Parathyroid adenoma (tissue), 2 donors: ENCODE measurements at regions not wholly inside any gene's neighbourhood (a gene's known extent, or its start where the extent isn't known, plus 50 kb on each side); places are given as distances from the start of the nearest gene placed in this dataset.

Source experiments
- H2AFZ ChIP-seq: fragments of 300-600 bp; sonication (generic); one replicate; pipeline ENCODE4 v1.7.0; 2017; ENCODE audit warnings: antibody characterized with exemption, mild to moderate bottlenecking
- H3K27ac ChIP-seq: fragments of 300-600 bp; sonication (generic); one replicate; pipeline ENCODE4 v1.7.0; 2017
- H3K27me3 ChIP-seq: fragments of 300-600 bp; sonication (generic); one replicate; pipeline ENCODE4 v1.7.0; 2017; ENCODE audit warnings: low read length; ENCODE audit not compliant: control insufficient read depth, insufficient read depth
- H3K36me3 ChIP-seq: fragments of 300-600 bp; sonication (generic); one replicate; pipeline ENCODE4 v1.7.0; 2017; ENCODE audit warnings: low read length; ENCODE audit not compliant: control insufficient read depth, insufficient read depth
- H3K4me1 ChIP-seq: fragments of 300-600 bp; sonication (generic); one replicate; pipeline ENCODE4 v1.7.0; 2017; ENCODE audit warnings: control low read depth
- H3K4me2 ChIP-seq: fragments of 300-600 bp; sonication (generic); one replicate; pipeline ENCODE4 v1.7.0; 2017; ENCODE audit warnings: low read length
- H3K4me3 ChIP-seq: fragments of 300-600 bp; sonication (generic); one replicate; pipeline ENCODE4 v1.7.0; 2017; ENCODE audit warnings: low read depth, low read length
- H3K79me2 ChIP-seq: fragments of 300-600 bp; sonication (generic); one replicate; pipeline ENCODE4 v1.7.0; 2017; ENCODE audit warnings: control low read depth
- H3K9ac ChIP-seq: fragments of 300-600 bp; sonication (generic); one replicate; pipeline ENCODE4 v1.7.0; 2017; ENCODE audit warnings: mild to moderate bottlenecking
- H3K9me3 ChIP-seq: fragments of 300-600 bp; sonication (generic); one replicate; pipeline ENCODE4 v1.7.0; 2017; ENCODE audit warnings: low read length; ENCODE audit not compliant: control insufficient read depth
- TF ChIP-seq, protein P1 (sequence below): fragments of 300-600 bp; sonication (generic); IDR thresholded peaks from one replicate; pipeline ENCODE4 v1.7.0; 2017; ENCODE audit warnings: antibody characterized with exemption, mild to moderate bottlenecking
- donor health status: primary hyperparathyroidism.

DNA sequence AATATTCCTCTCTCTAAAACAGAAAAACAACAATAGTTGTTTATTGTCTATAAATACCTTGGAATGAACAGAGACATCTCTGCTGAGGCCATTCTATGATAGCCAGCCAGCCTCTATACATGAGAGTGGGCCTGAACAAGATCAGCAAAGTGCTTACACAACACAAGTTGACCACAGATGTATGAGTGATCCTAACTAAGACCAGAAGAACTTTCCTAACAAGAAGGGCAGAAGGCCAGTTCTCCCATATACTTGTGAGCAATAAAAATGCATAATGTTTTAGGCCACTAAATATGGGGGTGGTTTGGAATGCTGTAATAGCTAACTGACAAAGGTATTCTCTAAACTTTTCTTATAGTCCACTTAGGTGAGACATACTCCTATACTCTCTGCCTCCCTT, 345.7 kb downstream of the SPATA31D1 start:
- H3K9ac ChIP-seq, result no peak overlapping the region
- H3K4me2 ChIP-seq, result no peak overlapping the region
- no peaks in the 10 kb centered on the region for H3K36me3 ChIP-seq
- H3K27me3 ChIP-seq, result no peaks in the 10 kb centered on the region
- H2AFZ ChIP-seq, result no peak overlapping the region
- H3K79me2 ChIP-seq, result no peaks in the 10 kb centered on the region
- H3K27ac ChIP-seq, result no peak overlapping the region
- H3K4me3 ChIP-seq, result no peak overlapping the region
- H3K9me3 ChIP-seq, result no peaks in the 10 kb centered on the region
- TF ChIP-seq, protein P1, sequence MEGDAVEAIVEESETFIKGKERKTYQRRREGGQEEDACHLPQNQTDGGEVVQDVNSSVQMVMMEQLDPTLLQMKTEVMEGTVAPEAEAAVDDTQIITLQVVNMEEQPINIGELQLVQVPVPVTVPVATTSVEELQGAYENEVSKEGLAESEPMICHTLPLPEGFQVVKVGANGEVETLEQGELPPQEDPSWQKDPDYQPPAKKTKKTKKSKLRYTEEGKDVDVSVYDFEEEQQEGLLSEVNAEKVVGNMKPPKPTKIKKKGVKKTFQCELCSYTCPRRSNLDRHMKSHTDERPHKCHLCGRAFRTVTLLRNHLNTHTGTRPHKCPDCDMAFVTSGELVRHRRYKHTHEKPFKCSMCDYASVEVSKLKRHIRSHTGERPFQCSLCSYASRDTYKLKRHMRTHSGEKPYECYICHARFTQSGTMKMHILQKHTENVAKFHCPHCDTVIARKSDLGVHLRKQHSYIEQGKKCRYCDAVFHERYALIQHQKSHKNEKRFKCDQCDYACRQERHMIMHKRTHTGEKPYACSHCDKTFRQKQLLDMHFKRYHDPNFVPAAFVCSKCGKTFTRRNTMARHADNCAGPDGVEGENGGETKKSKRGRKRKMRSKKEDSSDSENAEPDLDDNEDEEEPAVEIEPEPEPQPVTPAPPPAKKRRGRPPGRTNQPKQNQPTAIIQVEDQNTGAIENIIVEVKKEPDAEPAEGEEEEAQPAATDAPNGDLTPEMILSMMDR, result no peak
- H3K4me1 ChIP-seq, result no peaks in the 10 kb centered on the region

DNA sequence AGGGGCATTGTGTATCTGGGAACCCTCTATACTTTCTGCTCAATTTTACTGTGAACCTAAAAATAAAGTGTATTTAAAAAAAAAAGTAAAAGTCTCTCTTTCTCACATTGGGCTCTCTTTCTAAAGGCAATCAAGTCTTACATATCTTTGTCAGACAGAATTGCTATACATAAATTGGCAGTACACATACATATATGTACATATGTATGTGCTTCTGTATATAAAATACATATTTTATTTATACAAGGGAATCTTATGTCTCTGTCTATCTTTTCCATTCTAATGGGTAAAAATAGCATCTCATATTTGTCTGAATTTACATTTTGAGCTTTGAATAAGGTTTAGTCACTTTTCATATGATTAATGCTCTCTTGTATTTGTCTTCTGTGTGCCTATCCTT, 348.8 kb downstream of the SPATA31D1 start:
- Histone ChIP-seq H3K36me3 (no peaks in the 10 kb centered on the region), H3K27ac (no peak overlapping the region), H3K9ac (no peak overlapping the region), H3K4me3 (no peak overlapping the region), H3K4me2 (no peak overlapping the region), H3K27me3 (no peaks in the 10 kb centered on the region), H3K4me1 (no peaks in the 10 kb centered on the region), H3K9me3 (no peaks in the 10 kb centered on the region), H2AFZ (no peak overlapping the region), H3K79me2 (no peaks in the 10 kb centered on the region)
- TF ChIP-seq, protein P1, result no peak

DNA sequence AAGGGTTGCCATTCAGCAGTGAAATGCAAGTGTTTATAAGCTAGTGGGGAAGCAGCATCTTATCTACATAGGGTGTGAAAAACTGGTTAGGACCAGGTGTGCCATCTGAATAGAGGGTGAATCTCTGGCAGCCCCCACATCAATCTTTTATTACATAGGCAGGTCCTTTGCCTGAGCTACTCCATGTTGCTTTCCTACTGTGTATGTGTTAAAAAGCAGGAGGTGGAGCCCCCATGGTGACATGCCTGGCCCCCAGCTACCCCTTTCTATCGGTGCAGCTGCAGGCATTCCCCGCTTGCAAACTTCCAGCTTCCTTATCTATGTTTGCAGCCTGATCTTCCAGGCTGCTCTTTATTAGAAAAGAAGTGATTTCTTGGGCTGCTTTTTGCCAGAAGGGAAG, 353.5 kb downstream of the SPATA31D1 start:
- Histone ChIP-seq H3K4me2 (no peak overlapping the region), H3K9me3 (no peaks in the 10 kb centered on the region), H3K27ac (no peak overlapping the region), H3K79me2 (no peaks in the 10 kb centered on the region), H3K36me3 (no peaks in the 10 kb centered on the region), H3K4me1 (no peaks in the 10 kb centered on the region), H2AFZ (no peak overlapping the region), H3K4me3 (no peak overlapping the region), H3K9ac (no peak overlapping the region), H3K27me3 (no peaks in the 10 kb centered on the region)
- TF ChIP-seq, protein P1, result no peak

DNA sequence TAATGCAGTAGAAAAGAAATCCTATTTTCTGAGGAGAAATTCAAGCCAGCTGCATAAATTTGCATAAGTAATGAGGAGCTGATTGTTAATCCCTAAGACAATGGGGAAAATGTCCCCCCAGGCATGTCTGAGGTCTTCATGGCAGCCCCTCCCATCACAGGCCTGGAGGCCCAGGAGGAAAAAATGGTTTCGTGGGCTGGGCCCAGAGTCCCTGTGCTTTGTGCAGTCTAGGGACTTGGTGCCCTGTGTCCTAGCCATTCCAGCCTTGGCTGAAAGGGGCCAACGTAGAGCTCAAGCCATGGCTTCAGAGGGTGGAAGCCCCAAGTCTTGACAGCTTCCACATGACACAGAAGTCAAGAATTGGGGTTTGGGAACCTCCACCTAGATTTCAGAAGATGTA, 357.5 kb downstream of the SPATA31D1 start:
- no peak overlapping the region for H2AFZ ChIP-seq
- no peaks in the 10 kb centered on the region for H3K9me3 ChIP-seq
- H3K36me3 ChIP-seq, result no peaks in the 10 kb centered on the region
- TF ChIP-seq, protein P1, result no peak
- no peaks in the 10 kb centered on the region for H3K27me3 ChIP-seq
- H3K9ac ChIP-seq, result no peak overlapping the region
- no peaks in the 10 kb centered on the region for H3K79me2 ChIP-seq
- no peak overlapping the region for H3K4me2 ChIP-seq
- H3K27ac ChIP-seq, result no peak overlapping the region
- H3K4me3 ChIP-seq, result no peak overlapping the region
- no peaks in the 10 kb centered on the region for H3K4me1 ChIP-seq

DNA sequence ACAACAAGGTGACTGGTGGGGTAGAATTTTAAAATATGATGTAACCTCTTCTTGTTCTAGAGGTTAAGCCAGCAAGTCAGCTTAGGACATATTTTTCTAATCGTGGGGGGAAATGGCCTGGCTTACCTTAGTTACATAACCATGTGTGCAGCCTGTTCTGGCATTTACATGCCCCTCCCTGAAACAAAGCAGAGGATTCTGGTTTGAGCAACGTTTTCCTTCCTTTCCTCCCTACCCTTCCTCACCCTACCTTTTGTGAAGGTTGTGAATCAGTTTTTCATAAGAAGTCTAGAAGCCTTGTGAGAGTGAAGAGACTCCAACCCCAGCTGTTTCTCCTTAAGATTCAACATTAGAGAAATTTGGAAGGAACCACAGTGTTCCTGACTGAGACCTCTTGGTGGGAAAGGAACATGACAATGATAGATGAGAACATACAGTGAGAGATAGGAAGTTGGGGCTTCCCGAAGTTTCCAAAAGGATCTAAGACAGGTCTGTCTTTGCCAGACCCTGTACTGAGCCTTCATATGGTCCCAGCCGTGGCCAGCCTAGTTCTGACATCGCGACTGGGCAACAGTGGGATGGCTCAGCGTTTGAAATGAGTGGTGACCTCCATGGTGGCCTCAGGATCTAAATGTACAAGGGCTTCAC, 365.2 kb downstream of the SPATA31D1 start:
- TF ChIP-seq, protein P1, result no peak
- no peaks in the 10 kb centered on the region for H3K79me2 ChIP-seq
- H3K4me2 ChIP-seq, result no peak overlapping the region
- no peaks in the 10 kb centered on the region for H3K4me1 ChIP-seq
- no peak overlapping the region for H3K9ac ChIP-seq
- no peak overlapping the region for H3K27ac ChIP-seq
- no peaks in the 10 kb centered on the region for H3K36me3 ChIP-seq
- H2AFZ ChIP-seq, result no peak overlapping the region
- no peaks in the 10 kb centered on the region for H3K27me3 ChIP-seq
- H3K9me3 ChIP-seq, result no peaks in the 10 kb centered on the region
- no peak overlapping the region for H3K4me3 ChIP-seq
